Keratinocyte (primary cell): ENCODE measurements at regions not wholly inside any gene's neighbourhood (a gene's known extent, or its start where the extent isn't known, plus 50 kb on each side); places are given as distances from the start of the nearest gene placed in this dataset.

Experiments used
- DNase-seq: peaks from one replicate; pipeline ENCODE4 v3.0.0-alpha.2; 2011; ENCODE audit warnings: low read depth, missing footprints, low spot score
- FAIRE-seq: peaks from 2 replicates; lab custom pipeline; 2011; peaks lifted over from hg19 to GRCh38; lab: Jason Lieb, UNC
- H2AFZ ChIP-seq: 2 replicates; pipeline ENCODE4 v1.6.0; 2012; ENCODE audit warnings: low read length, control low read depth, inconsistent platforms; ENCODE audit not compliant: control insufficient read depth
- H3K27ac ChIP-seq: 2 replicates; pipeline ENCODE4 v1.5.1; 2011; ENCODE audit warnings: low read length; ENCODE audit not compliant: control insufficient read depth, insufficient read depth
- H3K27me3 ChIP-seq: 3 replicates; pipeline ENCODE4 v1.6.0; 2011; ENCODE audit warnings: low read length; ENCODE audit not compliant: control insufficient read depth, insufficient read depth; ENCODE audit errors: extremely low read depth
- H3K36me3 ChIP-seq, 2 experiments: 2 replicates in 1 of 2; 3 replicates in 1 of 2; pipeline ENCODE4 v1.5.1; 2011; ENCODE audit warnings: low read length in 2 of 2, mild to moderate bottlenecking in 1 of 2; ENCODE audit not compliant: control insufficient read depth in 2 of 2, insufficient read depth in 2 of 2; ENCODE audit errors: extremely low read depth in 1 of 2
- H3K4me1 ChIP-seq: 3 replicates; pipeline ENCODE4 v1.5.1; 2011; ENCODE audit warnings: low read length; ENCODE audit not compliant: control insufficient read depth, insufficient read depth; ENCODE audit errors: extremely low read depth
- H3K4me2 ChIP-seq: 3 replicates; pipeline ENCODE4 v1.6.0; 2011; ENCODE audit warnings: low read depth, low read length; ENCODE audit not compliant: control insufficient read depth, insufficient read depth; ENCODE audit errors: extremely low read depth
- H3K4me3 ChIP-seq, 3 experiments: fragments of 200-600 bp in 1 of 3; sonication (generic) in 1 of 3; 2 replicates in 2 of 3; 3 replicates in 1 of 3; pipeline ENCODE4 v1.5.1; 2011 to 2016; ENCODE audit warnings: low read length in 3 of 3, mild to moderate bottlenecking in 3 of 3, control low read depth in 2 of 3, inconsistent platforms in 1 of 3, low read depth in 1 of 3, mixed read lengths in 1 of 3, mixed run types in 1 of 3, moderate library complexity in 1 of 3; ENCODE audit not compliant: control insufficient read depth in 2 of 3, insufficient read depth in 2 of 3; ENCODE audit errors: extremely low read depth in 1 of 3
- H3K79me2 ChIP-seq: 2 replicates; pipeline ENCODE4 v1.6.0; 2012; ENCODE audit warnings: low read length; ENCODE audit not compliant: control insufficient read depth, insufficient read depth
- H3K9ac ChIP-seq: 3 replicates; pipeline ENCODE4 v1.6.0; 2011; ENCODE audit warnings: low read length; ENCODE audit not compliant: control insufficient read depth, insufficient read depth; ENCODE audit errors: extremely low read depth
- H3K9me1 ChIP-seq: 3 replicates; pipeline ENCODE4 v1.6.0; 2011; ENCODE audit warnings: low read length; ENCODE audit not compliant: control insufficient read depth, insufficient read depth; ENCODE audit errors: extremely low read depth
- H3K9me3 ChIP-seq: 2 replicates; pipeline ENCODE4 v1.5.1; 2012; ENCODE audit warnings: low read depth, low read length; ENCODE audit not compliant: control insufficient read depth
- H4K20me1 ChIP-seq: 3 replicates; pipeline ENCODE4 v1.6.0; 2011; ENCODE audit warnings: low read length; ENCODE audit not compliant: control insufficient read depth, insufficient read depth; ENCODE audit errors: extremely low read depth
- CTCF ChIP-seq, 3 experiments: IDR thresholded peaks in 1 of 3; conservative IDR thresholded peaks in 1 of 3; optimal IDR thresholded peaks in 1 of 3; 2 replicates in 2 of 3; 3 replicates in 1 of 3; pipeline versions ENCODE3 to v1.5.1; 2011; ENCODE audit warnings: low read length in 3 of 3, mild to moderate bottlenecking in 3 of 3, moderate library complexity in 2 of 3, control low read depth in 1 of 3, inconsistent platforms in 1 of 3; ENCODE audit not compliant: insufficient read depth in 2 of 3; ENCODE audit errors: extremely low read depth in 1 of 3
- EZH2 ChIP-seq: IDR thresholded peaks from one replicate; pipeline ENCODE4 v1.6.1; 2012; ENCODE audit warnings: inconsistent platforms, mild to moderate bottlenecking, low read length, moderate library complexity
- dilution Hi-C: fragments of 300-500 bp; cut with MboI; formaldehyde crosslinking; loops from one replicate; pipeline ENCODE4 v1.7.0; 2020; ENCODE audit warnings: low sequenced_read_pairs; ENCODE audit not compliant: extremely low pct_ligation_motif_present

GRCh38 chr2:177031438-177032180, 181.0 kb upstream of the HNRNPA3 start:
- no peak overlapping the region for H3K4me3 ChIP-seq
- DNase-seq = no peak
- no peaks in the 10 kb centered on the region for H3K36me3 ChIP-seq
- FAIRE-seq = no peak
- no peaks in the 10 kb centered on the region for H4K20me1 ChIP-seq
- no peak overlapping the region for H2AFZ ChIP-seq
- no peaks in the 10 kb centered on the region for H3K9me1 ChIP-seq
- H3K4me1 ChIP-seq = no peaks in the 10 kb centered on the region
- no peaks in the 10 kb centered on the region for H3K27me3 ChIP-seq
- no peak for TF ChIP-seq CTCF (optimal IDR thresholded peaks at IDR 0.05 in 1 of 3, IDR thresholded peaks at IDR 0.05 in 1 of 3, conservative IDR thresholded peaks at IDR 0.05 in 1 of 3; ENCODE audit: extremely low read depth in 1 of 3, insufficient read depth in 2 of 3, low read length in 3 of 3)
- H3K4me2 ChIP-seq = no peak overlapping the region
- no peaks in the 10 kb centered on the region for H3K9me3 ChIP-seq
- no peaks in the 10 kb centered on the region for H3K79me2 ChIP-seq
- no peak overlapping the region for H3K27ac ChIP-seq
- H3K9ac ChIP-seq = no peak overlapping the region
- dilution Hi-C loops = no loop called here

DNA sequence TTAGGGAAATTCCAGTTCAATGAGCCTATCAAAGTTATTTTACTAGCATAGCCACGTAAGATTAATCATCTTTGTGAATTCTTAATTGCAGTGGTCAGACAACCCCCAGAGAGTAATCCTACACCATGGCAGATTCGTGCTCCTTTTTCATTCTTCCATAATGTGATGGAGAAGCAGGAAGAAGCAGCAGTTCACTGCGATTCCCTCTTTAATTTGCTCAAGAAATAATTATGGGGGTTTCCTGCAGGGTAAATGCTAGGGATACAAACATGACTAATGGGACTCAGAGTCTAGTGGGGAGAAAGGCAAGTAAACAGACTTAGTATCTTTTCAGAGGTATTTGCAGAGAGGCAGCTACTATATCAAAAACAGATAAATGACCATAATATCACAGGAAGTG, 175.8 kb upstream of the HNRNPA3 start:
- no peak overlapping the region for H3K27ac ChIP-seq
- no peaks in the 10 kb centered on the region for H3K36me3 ChIP-seq
- H3K9me3 ChIP-seq = no peaks in the 10 kb centered on the region
- no peak overlapping the region for H3K4me2 ChIP-seq
- no peaks in the 10 kb centered on the region for H3K79me2 ChIP-seq
- DNase-seq (no peak), FAIRE-seq (no peak)
- H3K9me1 ChIP-seq = no peaks in the 10 kb centered on the region
- no peaks in the 10 kb centered on the region for H4K20me1 ChIP-seq
- H3K4me3 ChIP-seq = no peak overlapping the region
- TF ChIP-seq CTCF (optimal IDR thresholded peaks at IDR 0.05 in 1 of 3, IDR thresholded peaks at IDR 0.05 in 1 of 3, conservative IDR thresholded peaks at IDR 0.05 in 1 of 3; ENCODE audit: extremely low read depth in 1 of 3, insufficient read depth in 2 of 3, low read length in 3 of 3) (no peak), EZH2 (no peak)
- H3K27me3 ChIP-seq = peaks cover 7% of the 10 kb centered on the region
- no peak overlapping the region for H3K9ac ChIP-seq
- no peaks in the 10 kb centered on the region for H3K4me1 ChIP-seq
- no peak overlapping the region for H2AFZ ChIP-seq
- dilution Hi-C loops = no loop called here
